ENCODE measurements at regions not wholly inside any gene's neighbourhood (a gene's known extent, or its start where the extent isn't known, plus 50 kb on each side); places are given as distances from the start of the nearest gene placed in this dataset.

DNA sequence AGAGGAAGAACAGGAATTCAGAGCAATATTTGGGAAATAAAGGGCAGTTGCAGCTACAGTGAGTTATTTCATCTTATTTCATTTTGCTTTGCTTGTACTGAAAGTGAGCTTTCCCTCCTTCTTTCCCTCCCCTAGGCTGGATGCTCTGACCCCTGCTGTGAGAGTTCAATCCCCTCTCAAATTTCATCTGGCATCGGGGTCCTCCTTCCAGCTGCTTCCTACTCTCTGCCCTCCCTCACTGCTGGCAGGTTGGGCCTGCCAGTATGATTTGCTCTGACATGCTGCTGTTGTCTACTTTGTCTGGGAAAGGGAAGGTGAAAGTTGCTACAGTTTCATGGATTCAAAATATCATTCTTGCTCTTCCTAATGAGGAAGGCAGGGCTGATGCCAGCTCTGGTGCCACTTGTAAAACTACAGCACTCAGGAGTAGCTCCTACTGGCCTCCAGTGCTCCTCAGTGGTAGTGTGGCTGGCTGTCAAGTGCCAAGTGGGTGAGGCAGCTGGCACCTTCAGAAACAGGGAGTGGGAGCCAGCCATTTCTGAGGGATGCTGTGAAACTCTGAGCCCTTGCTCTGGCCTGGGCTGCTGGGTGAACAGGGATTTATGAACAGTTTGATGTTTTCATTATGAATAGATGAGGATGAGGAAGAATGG lies 408.6 kb downstream of the HAPSTR1 start:
- TF ChIP-seq CTCF (IDR thresholded peaks at IDR 0.05) (no peak), POLR2A (IDR thresholded peaks at IDR 0.05) (no peak)
